Psoas muscle (tissue), 7 donors: ENCODE measurements at regions not wholly inside any gene's neighbourhood (a gene's known extent, or its start where the extent isn't known, plus 50 kb on each side); places are given as distances from the start of the nearest gene placed in this dataset.

Experiments used
- ATAC-seq, 4 donors: fragments of 200-7000 bp; cut with Tn5 transposase; one replicate each; pipeline ENCODE4 v1.9.1; 2020; ENCODE audit warnings: moderate library complexity in 3 of 4, mild to moderate bottlenecking in 2 of 4
- DNase-seq, 2 donors: peaks; one replicate each; pipeline ENCODE4 v3.0.0-alpha.2; 2020
- H3K27ac ChIP-seq: fragments of 200-600 bp; one replicate; pipeline ENCODE4 v1.8.0; 2022
- H3K27me3 ChIP-seq, 3 donors: fragments of 200-600 bp in 1 of 3; one replicate each; pipeline versions ENCODE4 v1.6.1 to v1.8.0; 2013 to 2022; ENCODE audit warnings: low read length in 2 of 3, mild to moderate bottlenecking in 2 of 3, moderate library complexity in 1 of 3; ENCODE audit not compliant: insufficient read depth in 3 of 3
- H3K36me3 ChIP-seq, 2 donors: fragments of 200-600 bp in 1 of 2; one replicate each; pipeline versions ENCODE4 v1.6.1 to v1.8.0; 2013 to 2022; ENCODE audit warnings: low read depth in 1 of 2, mild to moderate bottlenecking in 1 of 2, moderate library complexity in 1 of 2; ENCODE audit not compliant: insufficient read depth in 1 of 2
- H3K4me1 ChIP-seq: fragments of 200-600 bp; one replicate; pipeline ENCODE4 v1.8.0; 2022
- H3K4me3 ChIP-seq: fragments of 200-600 bp; one replicate; pipeline ENCODE4 v1.8.0; 2022; ENCODE audit warnings: mild to moderate bottlenecking
- H3K9me3 ChIP-seq: fragments of 200-600 bp; one replicate; pipeline ENCODE4 v1.8.0; 2022
- CTCF ChIP-seq: fragments of 200-600 bp; IDR thresholded peaks from one replicate; pipeline ENCODE4 v1.8.0; 2022; ENCODE audit warnings: antibody characterized with exemption
- WGBS, 3 donors: extraction: QIAGEN DNeasy Blood & Tissue Kit; methylation state at CpG; one replicate each; pipeline versions ENCODE4 v1.1.6 to v1.1.7; 2013; 5-methylcytosine and 5-hydroxymethylcytosine counted together
- intact Hi-C, 2 donors: fragments of 100-400 bp; cut with DNase I; formaldehyde crosslinking; loops; one replicate each; pipeline versions ENCODE4 v1.11.0 to v1.14.2; 2022
- donor health status: healthy with polysubstance abuse.
- donor health status: DM: no; HTN: no; CAD: no; lungs with moderate emphysema.
- donor health status: Bipolar disorder and iron deficiency.
- donor health status: healthy.
- donor health status: DM: yes; HTN: yes; CAD: no.
- donor health status: DM: no; HTN: no; CAD: no.
- donor health status: DM: yes; HTN: yes; CAD: no.

GRCh38 chr4:27701606-27702005, 841.0 kb downstream of the STIM2 start:
- DNase-seq (no peak), ATAC-seq (peak in 1 of 4 donors; percentile 15)
- no peak overlapping the region for H3K27ac ChIP-seq
- intact Hi-C loops, result no loop called here
- no peak for TF ChIP-seq CTCF
- no peaks in the 10 kb centered on the region for H3K27me3 ChIP-seq
- no peak overlapping the region for H3K4me3 ChIP-seq
- H3K4me1 ChIP-seq, result no peaks in the 10 kb centered on the region
- 48 to 65% (median 60%) methylated on average over 3 of the region's 3 CpGs for WGBS, 3 donors
- no peaks in the 10 kb centered on the region for H3K9me3 ChIP-seq
- no peaks in the 10 kb centered on the region for H3K36me3 ChIP-seq

GRCh38 chr4:27702730-27703431, 842.2 kb downstream of the STIM2 start:
- no peak for DNase-seq
- H3K36me3 ChIP-seq, result no peaks in the 10 kb centered on the region
- no peak for TF ChIP-seq CTCF
- intact Hi-C loops, result no loop called here
- H3K27me3 ChIP-seq, result no peaks in the 10 kb centered on the region
- no peaks in the 10 kb centered on the region for H3K9me3 ChIP-seq
- ATAC-seq, result no peak
- no peaks in the 10 kb centered on the region for H3K4me1 ChIP-seq
- no peak overlapping the region for H3K4me3 ChIP-seq
- no peak overlapping the region for H3K27ac ChIP-seq
- 29 to 47% (median 34%) methylated on average over 5 of the region's 5 CpGs for WGBS, 3 donors

GRCh38 chr4:27703771-27704170, 843.1 kb downstream of the STIM2 start:
- DNase-seq (no peak), ATAC-seq (no peak)
- Histone ChIP-seq H3K9me3 (no peaks in the 10 kb centered on the region), H3K4me1 (no peaks in the 10 kb centered on the region), H3K36me3 (no peaks in the 10 kb centered on the region), H3K27ac (no peak overlapping the region), H3K27me3 (no peaks in the 10 kb centered on the region), H3K4me3 (no peak overlapping the region)
- intact Hi-C loops, result no loop called here
- WGBS, 3 donors, result 90 to 93% (median 91%) methylated on average over 4 of the region's 4 CpGs
- TF ChIP-seq CTCF, result no peak

DNA sequence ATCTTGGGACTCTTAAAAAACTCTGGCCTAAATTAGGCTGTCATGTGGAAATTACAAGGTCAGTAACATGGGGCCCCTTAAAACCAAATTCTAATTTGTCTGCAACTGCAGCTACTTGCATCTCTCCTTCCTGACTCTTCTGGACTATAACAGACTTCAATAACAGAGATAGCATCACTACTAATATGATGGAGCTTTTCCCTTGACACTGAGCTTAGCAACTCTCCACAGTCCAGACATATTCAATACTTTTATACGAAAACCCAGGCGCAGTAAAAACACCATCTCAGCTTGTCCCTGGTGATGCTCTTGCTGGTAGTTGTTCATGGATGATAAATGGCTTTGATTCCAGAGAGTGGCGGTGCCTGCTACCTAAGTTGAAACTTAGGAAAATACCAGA, 850.4 kb downstream of the STIM2 start:
- H3K36me3 ChIP-seq, result no peaks in the 10 kb centered on the region
- no peaks in the 10 kb centered on the region for H3K27me3 ChIP-seq
- peaks cover 3% of the 10 kb centered on the region for H3K9me3 ChIP-seq
- no peak overlapping the region for H3K4me3 ChIP-seq
- H3K4me1 ChIP-seq, result no peaks in the 10 kb centered on the region
- no peak overlapping the region for H3K27ac ChIP-seq
- 85 to 95% (median 85%) methylated on average over 3 of the region's 3 CpGs for WGBS, 3 donors
- no peak for TF ChIP-seq CTCF
- intact Hi-C loops, result no loop called here
- ATAC-seq, result no peak
- no peak for DNase-seq

GRCh38 chr4:27714073-27714472, 853.4 kb downstream of the STIM2 start:
- peaks cover 3% of the 10 kb centered on the region for H3K9me3 ChIP-seq
- WGBS, 3 donors, result 30 to 42% (median 32%) methylated on average over 1 of the region's 1 CpG
- no peak for DNase-seq
- no peak for TF ChIP-seq CTCF
- intact Hi-C loops, result no loop called here
- no peak for ATAC-seq
- no peaks in the 10 kb centered on the region for H3K36me3 ChIP-seq
- H3K4me1 ChIP-seq, result no peaks in the 10 kb centered on the region
- no peak overlapping the region for H3K4me3 ChIP-seq
- no peak overlapping the region for H3K27ac ChIP-seq
- no peaks in the 10 kb centered on the region for H3K27me3 ChIP-seq
